ENCODE measurements at regions not wholly inside any gene's neighbourhood (a gene's known extent, or its start where the extent isn't known, plus 50 kb on each side); places are given as distances from the start of the nearest gene placed in this dataset.

DNA sequence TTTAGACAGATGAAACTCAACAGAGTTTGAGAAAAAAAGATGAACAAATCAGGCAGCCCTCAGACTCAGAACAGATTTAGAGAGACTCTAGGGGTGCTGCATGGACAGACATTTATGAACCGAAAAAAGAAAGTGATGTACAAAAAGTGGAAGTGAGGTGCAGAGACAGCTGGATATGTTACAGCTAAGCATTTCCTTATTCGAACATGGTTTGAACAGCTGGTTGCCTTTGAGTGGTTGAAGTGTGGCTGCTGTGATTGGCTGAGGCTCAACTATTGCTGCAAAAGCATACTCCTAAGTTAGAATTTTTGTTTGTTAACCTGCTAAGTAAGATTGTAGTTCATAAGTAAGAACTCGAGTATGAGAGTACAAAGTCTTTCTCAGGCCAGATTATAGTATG, 331.5 kb upstream of the PABPC4L start:
- no peak overlapping the region for H3K27ac Mint-ChIP-seq
- H3K4me3 Mint-ChIP-seq = no peak overlapping the region
- H3K36me3 ChIP-seq (ENCODE audit: insufficient read depth) = no peaks in the 10 kb centered on the region
- DNase-seq (ENCODE audit: low spot score) (no peak), ATAC-seq (no peak)
- H3K4me2 ChIP-seq = no peak overlapping the region
- H3K79me2 ChIP-seq (replicated peaks; ENCODE audit: insufficient read depth) = no peaks in the 10 kb centered on the region
- no peaks in the 10 kb centered on the region for H3K27me3 Mint-ChIP-seq (ENCODE audit: insufficient read depth, low read depth, poor library complexity)
- H3K36me3 Mint-ChIP-seq (ENCODE audit: low read depth) = peaks cover 15% of the 10 kb centered on the region; the same call in 2 of the 3 replicates
- no peak overlapping the region for H2AFZ ChIP-seq
- no peak overlapping the region for H3K4me3 ChIP-seq
- H3K9me3 Mint-ChIP-seq = no peaks in the 10 kb centered on the region
- H3K27ac ChIP-seq (ENCODE audit: low read depth) = no peak overlapping the region
- H3K4me1 ChIP-seq (ENCODE audit: insufficient read depth) = peaks cover 14% of the 10 kb centered on the region
- TF ChIP-seq EZH2phosphoT487 (IDR thresholded peaks at IDR 0.05; ENCODE audit: unreplicated experiment) (no peak), EZH2 (IDR thresholded peaks at IDR 0.05; ENCODE audit: low read depth, unreplicated experiment) (no peak), POLR2AphosphoS5 (IDR thresholded peaks at IDR 0.05; ENCODE audit: low read depth) (no peak), STAT1 (IDR thresholded peaks at IDR 0.05; ENCODE audit: unreplicated experiment) (no peak), JUNB (IDR thresholded peaks at IDR 0.05; ENCODE audit: unreplicated experiment) (no peak), NANOG (IDR thresholded peaks at IDR 0.05; ENCODE audit: borderline replicate concordance) (no peak)
- TF ChIP-seq, protein P1, sequence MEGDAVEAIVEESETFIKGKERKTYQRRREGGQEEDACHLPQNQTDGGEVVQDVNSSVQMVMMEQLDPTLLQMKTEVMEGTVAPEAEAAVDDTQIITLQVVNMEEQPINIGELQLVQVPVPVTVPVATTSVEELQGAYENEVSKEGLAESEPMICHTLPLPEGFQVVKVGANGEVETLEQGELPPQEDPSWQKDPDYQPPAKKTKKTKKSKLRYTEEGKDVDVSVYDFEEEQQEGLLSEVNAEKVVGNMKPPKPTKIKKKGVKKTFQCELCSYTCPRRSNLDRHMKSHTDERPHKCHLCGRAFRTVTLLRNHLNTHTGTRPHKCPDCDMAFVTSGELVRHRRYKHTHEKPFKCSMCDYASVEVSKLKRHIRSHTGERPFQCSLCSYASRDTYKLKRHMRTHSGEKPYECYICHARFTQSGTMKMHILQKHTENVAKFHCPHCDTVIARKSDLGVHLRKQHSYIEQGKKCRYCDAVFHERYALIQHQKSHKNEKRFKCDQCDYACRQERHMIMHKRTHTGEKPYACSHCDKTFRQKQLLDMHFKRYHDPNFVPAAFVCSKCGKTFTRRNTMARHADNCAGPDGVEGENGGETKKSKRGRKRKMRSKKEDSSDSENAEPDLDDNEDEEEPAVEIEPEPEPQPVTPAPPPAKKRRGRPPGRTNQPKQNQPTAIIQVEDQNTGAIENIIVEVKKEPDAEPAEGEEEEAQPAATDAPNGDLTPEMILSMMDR (conservative IDR thresholded peaks at IDR 0.05; ENCODE audit: low read depth in 2 of 2) = no peak
- TF ChIP-seq, protein P2, sequence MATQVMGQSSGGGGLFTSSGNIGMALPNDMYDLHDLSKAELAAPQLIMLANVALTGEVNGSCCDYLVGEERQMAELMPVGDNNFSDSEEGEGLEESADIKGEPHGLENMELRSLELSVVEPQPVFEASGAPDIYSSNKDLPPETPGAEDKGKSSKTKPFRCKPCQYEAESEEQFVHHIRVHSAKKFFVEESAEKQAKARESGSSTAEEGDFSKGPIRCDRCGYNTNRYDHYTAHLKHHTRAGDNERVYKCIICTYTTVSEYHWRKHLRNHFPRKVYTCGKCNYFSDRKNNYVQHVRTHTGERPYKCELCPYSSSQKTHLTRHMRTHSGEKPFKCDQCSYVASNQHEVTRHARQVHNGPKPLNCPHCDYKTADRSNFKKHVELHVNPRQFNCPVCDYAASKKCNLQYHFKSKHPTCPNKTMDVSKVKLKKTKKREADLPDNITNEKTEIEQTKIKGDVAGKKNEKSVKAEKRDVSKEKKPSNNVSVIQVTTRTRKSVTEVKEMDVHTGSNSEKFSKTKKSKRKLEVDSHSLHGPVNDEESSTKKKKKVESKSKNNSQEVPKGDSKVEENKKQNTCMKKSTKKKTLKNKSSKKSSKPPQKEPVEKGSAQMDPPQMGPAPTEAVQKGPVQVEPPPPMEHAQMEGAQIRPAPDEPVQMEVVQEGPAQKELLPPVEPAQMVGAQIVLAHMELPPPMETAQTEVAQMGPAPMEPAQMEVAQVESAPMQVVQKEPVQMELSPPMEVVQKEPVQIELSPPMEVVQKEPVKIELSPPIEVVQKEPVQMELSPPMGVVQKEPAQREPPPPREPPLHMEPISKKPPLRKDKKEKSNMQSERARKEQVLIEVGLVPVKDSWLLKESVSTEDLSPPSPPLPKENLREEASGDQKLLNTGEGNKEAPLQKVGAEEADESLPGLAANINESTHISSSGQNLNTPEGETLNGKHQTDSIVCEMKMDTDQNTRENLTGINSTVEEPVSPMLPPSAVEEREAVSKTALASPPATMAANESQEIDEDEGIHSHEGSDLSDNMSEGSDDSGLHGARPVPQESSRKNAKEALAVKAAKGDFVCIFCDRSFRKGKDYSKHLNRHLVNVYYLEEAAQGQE (IDR thresholded peaks at IDR 0.05; ENCODE audit: unreplicated experiment) = no peak
- TF ChIP-seq, protein P3, sequence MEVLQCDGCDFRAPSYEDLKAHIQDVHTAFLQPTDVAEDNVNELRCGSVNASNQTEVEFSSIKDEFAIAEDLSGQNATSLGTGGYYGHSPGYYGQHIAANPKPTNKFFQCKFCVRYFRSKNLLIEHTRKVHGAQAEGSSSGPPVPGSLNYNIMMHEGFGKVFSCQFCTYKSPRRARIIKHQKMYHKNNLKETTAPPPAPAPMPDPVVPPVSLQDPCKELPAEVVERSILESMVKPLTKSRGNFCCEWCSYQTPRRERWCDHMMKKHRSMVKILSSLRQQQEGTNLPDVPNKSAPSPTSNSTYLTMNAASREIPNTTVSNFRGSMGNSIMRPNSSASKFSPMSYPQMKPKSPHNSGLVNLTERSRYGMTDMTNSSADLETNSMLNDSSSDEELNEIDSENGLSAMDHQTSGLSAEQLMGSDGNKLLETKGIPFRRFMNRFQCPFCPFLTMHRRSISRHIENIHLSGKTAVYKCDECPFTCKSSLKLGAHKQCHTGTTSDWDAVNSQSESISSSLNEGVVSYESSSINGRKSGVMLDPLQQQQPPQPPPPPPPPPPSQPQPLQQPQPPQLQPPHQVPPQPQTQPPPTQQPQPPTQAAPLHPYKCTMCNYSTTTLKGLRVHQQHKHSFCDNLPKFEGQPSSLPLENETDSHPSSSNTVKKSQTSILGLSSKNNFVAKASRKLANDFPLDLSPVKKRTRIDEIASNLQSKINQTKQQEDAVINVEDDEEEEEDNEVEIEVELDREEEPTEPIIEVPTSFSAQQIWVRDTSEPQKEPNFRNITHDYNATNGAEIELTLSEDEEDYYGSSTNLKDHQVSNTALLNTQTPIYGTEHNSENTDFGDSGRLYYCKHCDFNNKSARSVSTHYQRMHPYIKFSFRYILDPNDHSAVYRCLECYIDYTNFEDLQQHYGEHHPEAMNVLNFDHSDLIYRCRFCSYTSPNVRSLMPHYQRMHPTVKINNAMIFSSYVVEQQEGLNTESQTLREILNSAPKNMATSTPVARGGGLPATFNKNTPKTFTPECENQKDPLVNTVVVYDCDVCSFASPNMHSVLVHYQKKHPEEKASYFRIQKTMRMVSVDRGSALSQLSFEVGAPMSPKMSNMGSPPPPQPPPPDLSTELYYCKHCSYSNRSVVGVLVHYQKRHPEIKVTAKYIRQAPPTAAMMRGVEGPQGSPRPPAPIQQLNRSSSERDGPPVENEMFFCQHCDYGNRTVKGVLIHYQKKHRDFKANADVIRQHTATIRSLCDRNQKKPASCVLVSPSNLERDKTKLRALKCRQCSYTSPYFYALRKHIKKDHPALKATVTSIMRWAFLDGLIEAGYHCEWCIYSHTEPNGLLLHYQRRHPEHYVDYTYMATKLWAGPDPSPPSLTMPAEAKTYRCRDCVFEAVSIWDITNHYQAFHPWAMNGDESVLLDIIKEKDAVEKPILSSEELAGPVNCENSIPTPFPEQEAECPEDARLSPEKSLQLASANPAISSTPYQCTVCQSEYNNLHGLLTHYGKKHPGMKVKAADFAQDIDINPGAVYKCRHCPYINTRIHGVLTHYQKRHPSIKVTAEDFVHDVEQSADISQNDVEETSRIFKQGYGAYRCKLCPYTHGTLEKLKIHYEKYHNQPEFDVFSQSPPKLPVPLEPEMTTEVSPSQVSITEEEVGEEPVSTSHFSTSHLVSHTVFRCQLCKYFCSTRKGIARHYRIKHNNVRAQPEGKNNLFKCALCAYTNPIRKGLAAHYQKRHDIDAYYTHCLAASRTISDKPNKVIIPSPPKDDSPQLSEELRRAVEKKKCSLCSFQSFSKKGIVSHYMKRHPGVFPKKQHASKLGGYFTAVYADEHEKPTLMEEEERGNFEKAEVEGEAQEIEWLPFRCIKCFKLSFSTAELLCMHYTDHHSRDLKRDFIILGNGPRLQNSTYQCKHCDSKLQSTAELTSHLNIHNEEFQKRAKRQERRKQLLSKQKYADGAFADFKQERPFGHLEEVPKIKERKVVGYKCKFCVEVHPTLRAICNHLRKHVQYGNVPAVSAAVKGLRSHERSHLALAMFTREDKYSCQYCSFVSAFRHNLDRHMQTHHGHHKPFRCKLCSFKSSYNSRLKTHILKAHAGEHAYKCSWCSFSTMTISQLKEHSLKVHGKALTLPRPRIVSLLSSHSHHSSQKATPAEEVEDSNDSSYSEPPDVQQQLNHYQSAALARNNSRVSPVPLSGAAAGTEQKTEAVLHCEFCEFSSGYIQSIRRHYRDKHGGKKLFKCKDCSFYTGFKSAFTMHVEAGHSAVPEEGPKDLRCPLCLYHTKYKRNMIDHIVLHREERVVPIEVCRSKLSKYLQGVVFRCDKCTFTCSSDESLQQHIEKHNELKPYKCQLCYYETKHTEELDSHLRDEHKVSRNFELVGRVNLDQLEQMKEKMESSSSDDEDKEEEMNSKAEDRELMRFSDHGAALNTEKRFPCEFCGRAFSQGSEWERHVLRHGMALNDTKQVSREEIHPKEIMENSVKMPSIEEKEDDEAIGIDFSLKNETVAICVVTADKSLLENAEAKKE (CRISPR knock-in tag; IDR thresholded peaks at IDR 0.05) = no peak
- H3F3A ChIP-seq (replicated peaks; ENCODE audit: low read depth) = no peaks in the 10 kb centered on the region
- H3K27me3 ChIP-seq (ENCODE audit: insufficient read depth) = no peaks in the 10 kb centered on the region
- no peaks in the 10 kb centered on the region; the same call in 1 of the 2 replicates for H3K9me2 ChIP-seq (ENCODE audit: insufficient read depth)
- H3K4me1 Mint-ChIP-seq = peaks cover 14% of the 10 kb centered on the region
- H4K20me1 ChIP-seq (replicated peaks; ENCODE audit: insufficient read depth) = no peaks in the 10 kb centered on the region
